ENCODE measurements at regions not wholly inside any gene's neighbourhood (a gene's known extent, or its start where the extent isn't known, plus 50 kb on each side); places are given as distances from the start of the nearest gene placed in this dataset.

- TF ChIP-seq EZH2phosphoT487 (IDR thresholded peaks at IDR 0.05; ENCODE audit: low read depth, severe bottlenecking, unreplicated experiment) (no peak), CTCF (IDR thresholded peaks at IDR 0.05; ENCODE audit: poor library complexity) (no peak), EZH2 (IDR thresholded peaks at IDR 0.05; ENCODE audit: borderline replicate concordance) (no peak)
Observed at GRCh38 chr2:10517351-10518043, 69.4 kb upstream of the ODC1 start.

All from hepatocyte (in vitro differentiated cells).